NCI-H524 treated with DMSO at 0.1 percent for 48 hours (cell line): ENCODE measurements at regions not wholly inside any gene's neighbourhood (a gene's known extent, or its start where the extent isn't known, plus 50 kb on each side); places are given as distances from the start of the nearest gene placed in this dataset.

Experiments used
- DNase-seq: peaks from one replicate; lab custom pipeline; 2025; lab: John Stamatoyannopoulos, UW

GRCh38 chr21:16363100-16363499, 633.3 kb downstream of the USP25 start:
- no peak for DNase-seq

DNA sequence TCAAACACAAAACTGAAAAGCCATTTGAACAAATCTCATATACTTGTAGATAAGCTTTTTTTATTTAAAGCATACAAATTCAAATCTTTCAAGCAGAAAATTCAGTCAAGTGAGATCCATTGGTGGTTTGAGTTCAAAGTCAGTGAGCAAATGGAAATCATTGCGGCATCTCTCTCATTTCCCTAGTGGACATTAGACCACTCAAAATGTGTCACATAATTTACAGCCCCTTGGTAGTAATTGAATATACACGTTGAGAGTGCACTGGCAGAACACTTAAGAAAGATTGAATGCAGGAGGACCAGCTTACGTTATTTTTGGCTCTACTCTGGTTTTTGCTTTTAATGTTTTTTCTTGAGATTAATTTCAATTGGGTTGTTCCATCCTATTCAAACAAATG, 633.7 kb downstream of the USP25 start:
- DNase-seq = no peak

DNA sequence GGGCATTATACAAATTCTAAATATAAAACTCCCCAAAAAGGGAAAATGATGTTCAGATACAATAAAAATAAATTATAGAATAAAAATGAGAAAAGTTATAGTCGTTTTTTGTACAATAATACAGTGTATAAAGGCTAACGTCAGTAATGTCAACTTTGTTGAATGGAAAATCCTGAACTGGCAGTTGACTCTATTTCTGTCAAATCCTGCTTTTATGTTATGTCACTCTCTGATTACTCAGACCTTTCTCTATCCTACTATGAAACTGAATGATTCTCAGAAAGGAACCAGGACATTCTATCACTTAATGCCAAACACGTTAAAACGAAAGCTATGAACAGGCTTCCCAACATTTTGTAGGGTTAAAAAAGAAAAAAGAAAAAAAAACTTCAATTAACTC, 636.4 kb downstream of the USP25 start:
- no peak for DNase-seq

GRCh38 chr21:16367079-16367478, 637.3 kb downstream of the USP25 start:
- DNase-seq = no peak

GRCh38 chr21:16370186-16370585, 640.4 kb downstream of the USP25 start:
- peak; percentile 94 for DNase-seq

DNA sequence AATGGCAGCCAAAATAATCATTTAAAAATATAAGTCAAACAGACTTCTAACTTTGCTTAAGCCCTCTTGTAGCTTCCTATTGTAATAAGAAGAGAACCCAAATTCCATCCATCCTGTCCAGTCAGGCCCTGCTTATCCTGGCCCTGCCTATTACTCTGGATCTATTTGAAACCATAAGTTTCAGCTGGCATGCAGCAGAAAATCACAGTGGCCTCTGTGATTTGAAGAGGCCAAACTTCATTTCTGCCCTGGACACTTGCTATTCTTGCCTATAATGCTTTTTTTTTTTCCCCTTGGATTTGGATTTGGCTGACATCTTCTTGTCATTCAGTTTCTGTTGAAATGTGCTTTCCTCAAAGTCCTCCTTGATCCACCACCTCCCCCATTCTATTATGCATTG, 642.8 kb downstream of the USP25 start:
- no peak for DNase-seq

- DNase-seq = no peak
Observed at GRCh38 chr21:16376673-16377072, 646.9 kb downstream of the USP25 start.

- no peak for DNase-seq
Observed at GRCh38 chr21:16377120-16377658, 647.4 kb downstream of the USP25 start.

DNA sequence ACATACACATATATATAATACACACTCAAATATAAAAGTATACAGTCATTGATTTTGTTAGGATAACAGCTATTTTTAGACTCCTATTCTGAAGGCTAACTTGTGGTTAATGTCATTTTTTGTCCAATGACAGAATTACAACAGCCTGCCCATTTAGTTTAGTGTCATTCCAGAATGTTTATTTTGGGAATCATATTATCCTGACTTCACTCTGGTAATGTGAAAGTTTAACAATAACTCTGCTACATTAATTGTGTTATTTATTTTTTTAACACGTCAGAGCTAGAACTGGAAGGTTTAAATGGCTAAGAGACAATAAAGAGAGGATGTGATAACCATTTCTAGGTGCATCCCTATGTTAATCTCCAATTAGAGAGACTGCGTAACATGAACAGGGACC, 648.1 kb downstream of the USP25 start:
- DNase-seq = no peak

GRCh38 chr21:16378525-16378924, 648.7 kb downstream of the USP25 start:
- no peak for DNase-seq

DNA sequence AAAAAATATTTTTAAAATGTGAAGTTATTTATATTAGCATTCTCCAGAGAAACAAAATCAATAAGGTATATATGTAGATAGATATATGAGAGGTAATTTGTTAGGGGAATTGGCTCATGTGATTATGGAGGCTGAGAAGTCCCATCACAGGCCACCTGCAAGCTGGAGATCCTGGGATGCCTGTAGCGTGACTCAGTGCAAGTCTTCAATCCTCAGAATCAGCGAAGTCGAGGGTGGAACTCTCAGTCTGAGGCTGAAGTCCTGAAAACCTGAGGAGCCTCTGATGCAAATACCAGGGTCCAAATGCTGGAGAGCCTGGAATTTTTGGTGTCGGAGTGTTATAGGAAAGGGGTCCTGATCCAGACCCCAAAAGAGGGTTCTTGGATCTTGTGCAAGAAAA, 658.5 kb downstream of the USP25 start:
- no peak for DNase-seq

DNA sequence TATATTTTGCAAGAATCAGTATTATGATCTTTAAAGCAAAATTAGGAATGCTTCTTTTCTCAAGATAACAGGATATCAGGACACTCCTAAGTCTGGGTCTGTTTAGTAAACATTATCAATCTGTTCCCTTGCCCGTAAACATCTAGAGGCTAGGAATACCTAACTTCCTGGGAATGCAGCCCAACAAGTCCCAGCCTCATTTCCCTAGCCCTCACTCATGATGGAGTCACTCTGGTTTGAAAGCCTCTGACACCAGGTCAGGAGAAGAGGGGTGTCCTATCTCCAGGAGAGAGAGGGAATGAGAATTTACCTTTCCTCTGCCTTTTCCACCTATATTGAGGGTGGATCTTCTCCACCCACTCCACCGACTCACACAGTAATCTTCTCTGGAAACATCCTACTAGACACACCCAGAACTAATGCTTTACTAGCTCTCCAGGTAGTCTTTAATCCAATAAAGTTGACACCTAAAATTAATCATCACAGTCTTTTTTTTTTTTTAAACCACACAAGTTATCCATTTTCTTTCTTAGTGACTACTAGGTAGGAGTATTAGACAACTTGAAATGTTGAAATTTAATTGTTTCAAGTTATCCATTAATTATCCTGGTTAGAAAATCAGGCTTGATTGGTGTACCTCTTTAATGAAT, 659.3 kb downstream of the USP25 start:
- DNase-seq = no peak

DNA sequence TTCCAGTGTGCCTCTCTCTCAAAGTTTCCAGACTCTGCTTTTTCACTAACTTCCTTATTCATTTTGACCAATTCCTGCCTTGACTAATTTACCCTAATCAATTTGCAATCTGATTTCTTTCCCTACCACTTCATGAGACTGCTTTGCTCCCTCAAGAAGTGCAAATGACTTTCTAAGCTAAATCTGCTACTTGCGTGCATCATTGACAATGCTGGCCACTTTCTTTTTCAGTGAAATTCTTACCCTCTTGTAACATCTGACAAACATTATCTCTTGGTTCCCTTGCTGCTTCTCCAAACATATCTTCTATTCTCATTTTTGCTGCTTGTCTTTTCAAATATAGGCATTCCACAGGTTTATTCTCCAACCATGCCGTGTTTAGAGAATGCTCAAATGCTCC, 659.9 kb downstream of the USP25 start:
- DNase-seq = no peak

DNA sequence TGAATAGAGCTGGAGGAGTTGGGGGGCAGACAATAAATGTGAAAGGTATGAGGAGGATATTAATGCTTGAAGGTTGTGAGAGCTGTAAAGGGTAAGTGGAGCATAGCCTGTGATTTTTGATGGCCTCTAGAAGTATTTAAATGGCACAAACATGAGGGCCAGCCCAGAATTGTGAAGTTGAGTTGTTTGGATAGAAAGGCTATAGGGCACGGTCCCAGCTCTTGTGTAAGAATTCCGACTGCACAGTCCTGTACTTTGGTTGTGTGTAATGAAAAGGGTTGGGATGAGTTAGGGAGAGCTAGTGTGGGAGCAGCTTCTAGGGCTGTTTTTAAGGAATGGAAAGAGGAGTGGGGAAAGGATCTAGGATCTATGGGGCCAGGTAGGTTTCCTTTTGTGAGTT, 665.5 kb downstream of the USP25 start:
- no peak for DNase-seq

DNA sequence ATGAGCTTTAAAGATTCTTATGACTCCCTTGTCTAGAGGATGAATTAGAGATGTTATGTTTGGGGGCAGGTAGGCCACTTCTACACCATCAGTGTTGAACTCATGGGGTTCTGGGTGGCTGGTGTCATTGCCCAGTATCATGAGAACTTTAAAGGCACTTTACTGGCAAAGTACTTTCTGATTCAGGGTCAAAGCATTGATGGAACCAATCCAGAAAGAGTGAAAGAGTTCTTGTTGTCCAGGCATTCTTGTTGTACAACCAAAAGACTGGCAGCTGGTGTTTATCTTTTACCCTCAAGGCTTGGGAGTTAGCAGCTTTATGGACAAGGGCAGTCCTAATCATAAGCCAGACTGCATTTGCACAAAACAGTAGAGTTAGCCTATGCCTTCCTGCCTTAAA, 673.0 kb downstream of the USP25 start:
- DNase-seq = no peak

- DNase-seq = no peak
Observed at GRCh38 chr21:16404776-16405175, 675.0 kb downstream of the USP25 start.

DNA sequence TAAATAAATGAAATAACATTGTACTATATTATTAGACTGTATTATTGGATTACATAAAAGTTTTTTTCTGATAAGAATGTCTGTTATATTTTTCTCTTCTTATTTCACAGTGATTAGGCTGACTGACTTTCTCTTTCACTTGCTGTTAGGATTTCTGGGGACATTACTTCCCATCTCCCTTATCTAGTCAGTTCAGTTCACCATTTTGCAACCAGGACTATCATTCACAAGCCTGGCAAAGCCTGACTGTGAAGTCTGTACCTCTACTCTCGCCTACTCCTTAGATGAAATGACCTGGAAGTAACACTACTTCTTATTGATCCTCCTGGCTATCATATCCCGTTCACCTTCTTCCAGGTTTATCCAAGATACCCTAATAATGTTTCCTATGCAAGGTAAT, 676.6 kb downstream of the USP25 start:
- DNase-seq = no peak

DNA sequence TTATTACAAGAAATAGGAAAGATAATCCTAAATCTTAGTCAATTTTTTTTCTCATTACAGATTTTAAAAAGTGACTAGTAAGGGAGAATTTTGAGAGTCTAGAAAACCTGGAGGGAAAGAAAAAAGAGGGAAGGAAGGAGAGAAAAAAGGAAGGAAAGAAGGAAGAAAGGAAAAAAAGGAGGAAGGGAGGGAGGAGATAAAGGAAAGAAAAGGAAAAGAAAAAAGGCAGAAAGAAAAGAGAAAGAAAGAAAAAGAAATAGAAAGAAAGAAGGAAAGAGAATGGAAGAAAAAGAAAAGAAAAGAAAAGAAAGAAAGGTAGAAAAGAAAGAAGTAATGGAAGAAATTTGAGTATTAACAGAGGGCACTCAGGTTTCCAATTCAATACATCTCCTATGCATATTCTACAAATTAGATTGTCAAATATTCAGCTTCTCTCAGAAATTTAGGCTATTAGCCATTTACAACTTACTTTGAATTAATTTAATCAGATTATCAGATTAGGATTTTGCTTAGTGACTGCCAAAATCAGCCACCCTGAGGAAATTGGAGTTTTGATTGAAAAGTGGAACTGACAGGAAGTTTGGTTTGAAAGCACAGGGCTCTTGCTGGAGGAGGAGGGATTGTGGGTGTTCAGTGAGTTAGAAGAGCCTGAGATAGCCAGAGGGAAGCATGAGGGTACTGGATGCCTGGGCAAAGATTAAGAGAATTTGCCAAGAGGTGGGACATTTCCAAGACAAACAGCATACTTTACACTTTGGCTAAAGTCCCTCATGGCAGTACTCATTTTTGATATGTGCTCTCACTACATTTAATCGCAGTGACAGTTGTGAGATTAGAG, 677.8 kb downstream of the USP25 start:
- DNase-seq = no peak

DNA sequence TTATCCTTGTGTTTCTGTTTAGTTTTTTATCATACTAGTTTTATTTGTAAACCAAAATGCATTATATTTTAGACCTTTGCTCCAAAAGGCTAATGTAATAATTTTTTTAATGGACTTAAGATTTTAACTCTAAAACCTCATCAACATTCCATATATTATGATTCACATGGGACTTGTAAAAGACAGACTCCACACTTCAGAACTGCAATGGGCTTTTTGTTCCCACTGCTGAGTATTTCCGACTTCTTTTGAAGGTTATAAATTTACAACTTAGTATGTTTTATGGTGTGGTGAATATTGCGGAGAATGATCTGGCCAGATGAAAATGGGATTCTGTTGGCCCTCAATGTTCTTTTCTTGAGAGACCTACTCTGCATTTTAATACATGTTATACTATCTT, 678.5 kb downstream of the USP25 start:
- DNase-seq = no peak

- DNase-seq = no peak
Observed at GRCh38 chr21:16409352-16409751, 679.6 kb downstream of the USP25 start.

GRCh38 chr21:16418226-16418625, 688.4 kb downstream of the USP25 start:
- no peak for DNase-seq

DNA sequence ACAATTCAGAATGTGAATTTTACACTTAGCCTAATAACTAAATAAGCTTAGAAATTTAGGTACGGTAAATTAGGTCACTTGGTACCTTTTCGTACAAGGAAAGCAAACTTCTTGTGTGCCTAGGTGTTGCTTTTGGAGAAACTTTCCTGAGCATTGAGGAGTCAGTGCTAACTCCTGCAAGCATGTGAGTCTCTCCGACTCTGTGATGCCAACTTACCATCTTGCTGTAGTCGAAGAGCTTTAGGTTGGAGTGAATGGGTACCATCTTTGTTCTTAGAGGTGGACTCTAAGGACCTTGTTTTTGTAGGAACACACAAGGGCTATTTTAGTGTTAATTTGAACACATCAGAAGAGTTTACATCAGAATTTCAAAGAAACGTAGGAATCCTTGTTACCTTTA, 688.9 kb downstream of the USP25 start:
- DNase-seq = no peak

DNA sequence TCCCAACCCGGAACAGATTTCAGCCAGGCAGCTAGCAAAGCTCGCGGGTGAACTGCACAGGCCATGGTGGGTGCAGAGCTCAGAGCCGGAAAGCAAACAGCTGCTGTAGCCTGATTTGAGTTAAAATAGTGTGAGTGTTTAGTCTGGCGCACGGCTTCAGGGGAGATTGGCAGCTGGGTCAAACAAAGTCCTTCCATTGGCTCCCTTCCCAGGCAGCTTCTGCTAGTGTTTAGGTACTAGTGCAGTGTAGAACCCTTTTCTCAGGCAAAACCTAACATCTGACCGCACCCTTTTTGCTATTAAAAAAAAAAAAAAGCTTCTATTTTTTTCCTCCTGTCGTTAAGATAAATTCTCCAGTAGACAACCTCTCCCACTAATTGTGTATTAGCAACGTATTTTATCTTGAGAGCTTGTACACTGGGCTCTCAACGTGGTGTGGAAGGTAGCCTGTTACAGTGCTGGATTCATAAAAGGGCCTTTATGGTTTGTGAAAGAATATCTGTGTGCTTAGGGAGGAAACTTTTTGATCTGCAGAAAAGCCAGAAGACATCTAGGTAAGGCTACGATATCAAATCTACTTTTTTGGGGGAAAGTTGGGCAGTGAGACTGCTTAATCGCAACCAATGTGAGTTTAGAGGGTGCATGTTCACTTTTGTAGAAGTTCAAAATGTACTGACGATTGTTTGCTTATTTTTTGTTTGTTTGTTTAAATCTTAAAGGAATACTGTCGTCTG, 689.6 kb downstream of the USP25 start:
- DNase-seq = peak; percentile 69
